ENCODE measurements at regions not wholly inside any gene's neighbourhood (a gene's known extent, or its start where the extent isn't known, plus 50 kb on each side); places are given as distances from the start of the nearest gene placed in this dataset.

GRCh38 chr3:107458871-107459270 lies 63.9 kb upstream of the BBX start:
- CTCF ChIA-PET (ENCODE audit: partially characterized antibody): interaction anchor here (1.4 kb wide), 1 partner anchor 23 kb away, joined by 3 read pairs; no protein-coding TSS in a partner anchor
- Histone ChIP-seq H2AK5ac (ENCODE audit: low read depth, low read length) (no peak overlapping the region), H3K36me3 (ENCODE audit: control insufficient read depth in 2 of 4, insufficient read depth in 4 of 4, low read length in 3 of 4) (no peaks in the 10 kb centered on the region), H3K9ac (replicated peaks in 1 of 4; ENCODE audit: extremely low read depth in 1 of 4, low read depth in 3 of 4, low read length in 3 of 4) (no peak overlapping the region), H4K91ac (replicated peaks; ENCODE audit: insufficient read length, low read length) (no peak overlapping the region), H3K18ac (ENCODE audit: extremely low read depth, low read length) (no peak overlapping the region), H3K4me2 (ENCODE audit: insufficient read depth in 1 of 2, low read depth in 2 of 2, low read length in 2 of 2) (no peak overlapping the region), H3K79me2 (ENCODE audit: control insufficient read depth in 1 of 2, insufficient read depth in 2 of 2, low read length in 2 of 2) (no peaks in the 10 kb centered on the region), H3K27ac (ENCODE audit: low read depth, low read length) (no peak overlapping the region), H3K4me1 (replicated peaks in 1 of 4; ENCODE audit: control insufficient read depth in 3 of 4, insufficient read depth in 4 of 4, low read length in 3 of 4) (no peaks in the 10 kb centered on the region; a peak in 1 of 7 replicates), H2BK12ac (ENCODE audit: low read depth, low read length) (no peak overlapping the region), H3K23me2 (ENCODE audit: low read depth, low read length) (no peaks in the 10 kb centered on the region), H3K79me1 (ENCODE audit: low read depth, low read length) (no peaks in the 10 kb centered on the region), H4K20me1 (replicated peaks in 1 of 2; ENCODE audit: control insufficient read depth in 1 of 2, insufficient read depth in 2 of 2, low read length in 2 of 2) (no peaks in the 10 kb centered on the region), H2BK120ac (replicated peaks; ENCODE audit: low read depth, low read length) (no peak overlapping the region), H3K23ac (ENCODE audit: insufficient read length) (no peak overlapping the region), H3K56ac (replicated peaks; ENCODE audit: insufficient read length, low read depth, low read length) (no peak overlapping the region), H2BK15ac (ENCODE audit: low read length) (no peak overlapping the region), H2BK5ac (ENCODE audit: low read depth, low read length) (no peak overlapping the region), H3K4me3 (ENCODE audit: extremely low read depth in 1 of 4, insufficient read depth in 2 of 4, low read depth in 3 of 4, low read length in 4 of 4) (no peak overlapping the region), H2AFZ (ENCODE audit: low read length) (no peak overlapping the region), H3K27me3 (replicated peaks in 1 of 4; ENCODE audit: control insufficient read depth in 3 of 4, extremely low read depth in 1 of 4, insufficient read depth in 3 of 4, low read length in 3 of 4) (peaks cover 0 to 1% (median 0%) of the 10 kb centered on the region in 4 experiments; a peak in 1 of 7 replicates), H4K5ac (ENCODE audit: insufficient read length, low read depth, low read length) (no peak overlapping the region), H3K14ac (ENCODE audit: insufficient read length) (no peak overlapping the region), H3K9me3 (ENCODE audit: insufficient read depth in 2 of 2, low read depth in 1 of 2, low read length in 1 of 2) (no peaks in the 10 kb centered on the region), H3K4ac (replicated peaks; ENCODE audit: insufficient read length, low read depth, low read length) (no peak overlapping the region), H4K8ac (ENCODE audit: extremely low read depth, insufficient read depth, low read length) (no peak overlapping the region), H2BK20ac (ENCODE audit: low read length) (no peak overlapping the region)
- DNase-seq (ENCODE audit: low read depth in 1 of 2, low spot score in 2 of 2) (no peak), FAIRE-seq (no peak)
- POLR2A ChIA-PET (ENCODE audit: partially characterized antibody): no interaction called here
- TF ChIP-seq ASH2L (IDR thresholded peaks at IDR 0.05; ENCODE audit: low read length) (no peak), POU5F1 (IDR thresholded peaks at IDR 0.05; ENCODE audit: low read depth, low read length) (no peak), TCF12 (IDR thresholded peaks at IDR 0.05; ENCODE audit: low read depth, low read length) (no peak), CTBP2 (IDR thresholded peaks at IDR 0.05; ENCODE audit: borderline replicate concordance, insufficient read depth, insufficient read length, low read length) (no peak), TBP (IDR thresholded peaks at IDR 0.05; ENCODE audit: low read depth, low read length) (no peak), CBX8 (IDR thresholded peaks at IDR 0.05; ENCODE audit: borderline replicate concordance, low read depth, low read length) (no peak), CTCF (IDR thresholded peaks at IDR 0.05; ENCODE audit: control extremely low read depth in 1 of 3, insufficient read depth in 1 of 3, low read depth in 1 of 3, low read length in 3 of 3) (no peak), MAX (IDR thresholded peaks at IDR 0.05) (no peak), TAF1 (IDR thresholded peaks at IDR 0.05; ENCODE audit: low read depth, low read length) (no peak), GABPA (IDR thresholded peaks at IDR 0.05; ENCODE audit: borderline replicate concordance, insufficient read depth, low read length) (no peak), SIRT6 (IDR thresholded peaks at IDR 0.05; ENCODE audit: low read length) (no peak), RXRA (IDR thresholded peaks at IDR 0.05; ENCODE audit: insufficient read depth, low read depth, low read length) (no peak), KDM1A (IDR thresholded peaks at IDR 0.05; ENCODE audit: borderline replicate concordance, low read length) (no peak)

All from H1 (cell line).